SK-N-SH (cell line): ENCODE measurements at regions not wholly inside any gene's neighbourhood (a gene's known extent, or its start where the extent isn't known, plus 50 kb on each side); places are given as distances from the start of the nearest gene placed in this dataset.

Experiments used
- CTCF ChIA-PET: fragments of 300-600, 350-600 bp; formaldehyde crosslinking; extraction: SDS; loops from one replicate; lab custom pipeline; 2021; lab: Yijun Ruan, JAX
- POLR2A ChIA-PET: fragments of 350-600 bp; sonication (Branson Sonifier 250); formaldehyde crosslinking; extraction: SDS; loops from one replicate; lab custom pipeline; 2020; ENCODE audit warnings: antibody characterized with exemption, inconsistent platforms; lab: Yijun Ruan, JAX
- DNase-seq: peaks from one replicate; pipeline ENCODE4 v3.0.0; 2012
- H2AFZ ChIP-seq: fragments of 200-600 bp; sonication (generic); 2 replicates; pipeline ENCODE4 v1.8.1; 2016; ENCODE audit warnings: antibody characterized with exemption, mild to moderate bottlenecking, low read depth
- H3F3A ChIP-seq: fragments of 200-600 bp; sonication (generic); replicated peaks from 2 replicates; pipeline ENCODE3; 2016; ENCODE audit warnings: antibody characterized with exemption, mild to moderate bottlenecking; ENCODE audit not compliant: insufficient read depth
- H3K27ac ChIP-seq, 2 experiments: fragments of 200-500 bp in 1 of 2; fragments of 200-600 bp in 1 of 2; sonication (Bioruptor generic) in 1 of 2; sonication (generic), shearing (Covaris generic) in 1 of 2; 2 replicates each; pipeline versions ENCODE4 v1.5.1 to v1.6.1; 2014 to 2016; ENCODE audit warnings: low read depth in 2 of 2, inconsistent platforms in 1 of 2, low read length in 1 of 2, mild to moderate bottlenecking in 1 of 2, mixed read lengths in 1 of 2
- H3K27me3 ChIP-seq: fragments of 200-600 bp; sonication (generic), shearing (Covaris generic); 2 replicates; pipeline ENCODE4 v1.6.1; 2016; ENCODE audit warnings: mixed run types; ENCODE audit not compliant: insufficient read depth
- H3K36me3 ChIP-seq, 2 experiments: fragments of 200-500 bp in 1 of 2; fragments of 200-600 bp in 1 of 2; sonication (Bioruptor generic) in 1 of 2; sonication (generic) in 1 of 2; replicated peaks in 1 of 2; 2 replicates each; pipeline versions ENCODE3 to v1.5.1; 2014 to 2016; ENCODE audit warnings: low read length in 1 of 2, mild to moderate bottlenecking in 1 of 2; ENCODE audit not compliant: insufficient read depth in 2 of 2, control insufficient read depth in 1 of 2
- H3K4me1 ChIP-seq, 2 experiments: fragments of 200-500 bp in 1 of 2; fragments of 200-600 bp in 1 of 2; sonication (Bioruptor generic) in 1 of 2; sonication (generic), shearing (Covaris generic) in 1 of 2; 2 replicates each; pipeline versions ENCODE4 v1.5.1 to v1.6.1; 2014 to 2016; ENCODE audit warnings: low read depth in 1 of 2, low read length in 1 of 2, mixed run types in 1 of 2; ENCODE audit not compliant: insufficient read depth in 2 of 2, control insufficient read depth in 1 of 2
- H3K4me2 ChIP-seq: fragments of 200-600 bp; sonication (generic), shearing (Covaris generic); 2 replicates; pipeline ENCODE4 v1.6.1; 2017; ENCODE audit warnings: mixed run types
- H3K4me3 ChIP-seq, 2 experiments: fragments of 200-500 bp in 1 of 2; fragments of 200-600 bp in 1 of 2; sonication (Bioruptor generic) in 1 of 2; sonication (generic), shearing (Covaris generic) in 1 of 2; 2 replicates each; pipeline versions ENCODE4 v1.5.1 to v1.8.1; 2014 to 2016; ENCODE audit warnings: low read depth in 2 of 2, inconsistent platforms in 1 of 2, low read length in 1 of 2, mild to moderate bottlenecking in 1 of 2, mixed read lengths in 1 of 2, moderate library complexity in 1 of 2
- H3K79me2 ChIP-seq: fragments of 200-600 bp; sonication (generic); 2 replicates; pipeline ENCODE4 v1.8.1; 2017; ENCODE audit warnings: mild to moderate bottlenecking; ENCODE audit not compliant: insufficient read depth
- H3K9ac ChIP-seq: fragments of 200-600 bp; sonication (generic); 2 replicates; pipeline ENCODE4 v1.6.1; 2017; ENCODE audit warnings: mixed run types
- H3K9me2 ChIP-seq: fragments of 200-600 bp; sonication (generic); 2 replicates; pipeline ENCODE4 v1.6.1; 2017; ENCODE audit warnings: mixed run types
- H3K9me3 ChIP-seq: fragments of 200-600 bp; sonication (generic); 2 replicates; pipeline ENCODE4 v1.6.1; 2017; ENCODE audit warnings: mixed run types, mild to moderate bottlenecking, moderate library complexity
- H4K20me1 ChIP-seq: fragments of 200-600 bp; sonication (generic); 2 replicates; pipeline ENCODE4 v1.6.1; 2017; ENCODE audit warnings: mild to moderate bottlenecking, mixed run types; ENCODE audit not compliant: insufficient read depth
- CHD2 ChIP-seq: fragments of 150-350 bp; IDR thresholded peaks from 2 replicates; pipeline ENCODE4 v1.6.1; 2018; ENCODE audit warnings: low read length; ENCODE audit not compliant: partially characterized antibody
- CTCF ChIP-seq: fragments of 200-600 bp; sonication (generic); IDR thresholded peaks from 2 replicates; pipeline ENCODE4 v1.6.1; 2017; ENCODE audit warnings: antibody characterized with exemption, mild to moderate bottlenecking, moderate library complexity
- EP300 ChIP-seq, 2 experiments: IDR thresholded peaks; 2 replicates each; pipeline versions ENCODE4 v1.4.0 to v1.6.1; 2012; ENCODE audit warnings: borderline replicate concordance in 1 of 2, low read depth in 1 of 2, low read length in 1 of 2
- FOSL2 ChIP-seq: IDR thresholded peaks from 2 replicates; pipeline ENCODE4 v1.4.0; 2012; ENCODE audit warnings: low read depth, mild to moderate bottlenecking, moderate library complexity, borderline replicate concordance
- GABPA ChIP-seq: IDR thresholded peaks from 2 replicates; pipeline ENCODE4 v1.4.0; 2012; ENCODE audit warnings: low read depth, mild to moderate bottlenecking
- JUND ChIP-seq: IDR thresholded peaks from 2 replicates; pipeline ENCODE4 v1.4.0; 2012
- MAX ChIP-seq: IDR thresholded peaks from 2 replicates; pipeline ENCODE4 v1.4.0; 2012; ENCODE audit warnings: low read depth
- MXI1 ChIP-seq: IDR thresholded peaks from 2 replicates; pipeline ENCODE4 v1.6.1; 2012; ENCODE audit warnings: mild to moderate bottlenecking, low read depth, low read length, improper control_type of control experiment
- NFIC ChIP-seq: IDR thresholded peaks from 2 replicates; pipeline ENCODE4 v1.4.0; 2012; ENCODE audit warnings: borderline replicate concordance
- POLR2AphosphoS5 ChIP-seq: IDR thresholded peaks from 2 replicates; pipeline ENCODE4 v1.6.1; 2012; ENCODE audit warnings: low read depth, low read length
- RAD21 ChIP-seq: IDR thresholded peaks from 2 replicates; pipeline ENCODE4 v1.6.1; 2012; ENCODE audit warnings: mild to moderate bottlenecking, low read length
- REST ChIP-seq: IDR thresholded peaks from 2 replicates; pipeline ENCODE4 v1.6.1; 2012; ENCODE audit warnings: mild to moderate bottlenecking, low read depth, low read length, moderate library complexity
- RFX5 ChIP-seq: IDR thresholded peaks from 2 replicates; pipeline ENCODE4 v1.6.1; 2012; ENCODE audit warnings: mild to moderate bottlenecking, improper control_type of control experiment, low read length
- RXRA ChIP-seq: IDR thresholded peaks from 2 replicates; pipeline ENCODE4 v1.4.0; 2012; ENCODE audit warnings: low read depth, mild to moderate bottlenecking, borderline replicate concordance
- SIN3A ChIP-seq: IDR thresholded peaks from 2 replicates; pipeline ENCODE4 v1.6.1; 2012; ENCODE audit warnings: low read depth, mild to moderate bottlenecking, low read length, moderate library complexity, borderline replicate concordance
- TAF1 ChIP-seq: IDR thresholded peaks from 2 replicates; pipeline ENCODE4 v1.6.1; 2012; ENCODE audit warnings: low read depth, mild to moderate bottlenecking, low read length, moderate library complexity, borderline replicate concordance
- USF1 ChIP-seq: IDR thresholded peaks from 2 replicates; pipeline ENCODE4 v1.4.0; 2012; ENCODE audit warnings: low read depth, borderline replicate concordance
- USF2 ChIP-seq: fragments of 150-350 bp; IDR thresholded peaks from 2 replicates; pipeline ENCODE4 v1.6.1; 2017; ENCODE audit warnings: antibody characterized with exemption, low read length, low read depth, borderline replicate concordance
- YY1 ChIP-seq: IDR thresholded peaks from 2 replicates; pipeline ENCODE4 v1.4.0; 2012; ENCODE audit warnings: low read depth, mild to moderate bottlenecking
- ZBTB33 ChIP-seq: IDR thresholded peaks from 2 replicates; pipeline ENCODE4 v1.4.0; 2012; ENCODE audit warnings: low read depth, borderline replicate concordance
- WGBS: methylation state at CpG from one replicate; pipeline ENCODE4 v1.1.6; 2017; ENCODE audit warnings: low lambda C conversion rate; 5-methylcytosine and 5-hydroxymethylcytosine counted together

GRCh38 chr7:17086403-17086802 lies 204.6 kb upstream of the AGR3 start:
- Histone ChIP-seq H3K27me3 (peaks cover 5% of the 10 kb centered on the region; the same call in 1 of the 2 replicates), H3K36me3 (no peaks in the 10 kb centered on the region), H3K4me3 (no peak overlapping the region), H3K4me1 (no peaks in the 10 kb centered on the region), H3K79me2 (no peaks in the 10 kb centered on the region), H3K9me3 (no peaks in the 10 kb centered on the region), H4K20me1 (no peaks in the 10 kb centered on the region), H2AFZ (no peak overlapping the region), H3K9me2 (no peaks in the 10 kb centered on the region), H3K9ac (no peak overlapping the region), H3F3A (no peaks in the 10 kb centered on the region), H3K27ac (no peak overlapping the region), H3K4me2 (no peak overlapping the region)
- under 1% methylated on average over 5 of the region's 5 CpGs for WGBS
- TF ChIP-seq NFIC: no peak
- TF ChIP-seq ZBTB33: no peak
- no peak for TF ChIP-seq USF2
- TF ChIP-seq EP300 (IDR thresholded peaks at IDR 0.05; ENCODE audit: borderline replicate concordance in 1 of 2, low read depth in 1 of 2, low read length in 1 of 2): no peak
- no peak for TF ChIP-seq FOSL2
- no peak for TF ChIP-seq TAF1
- no peak for TF ChIP-seq MAX
- no peak for TF ChIP-seq YY1
- no peak for TF ChIP-seq POLR2AphosphoS5
- TF ChIP-seq MXI1: no peak
- TF ChIP-seq RFX5: no peak
- TF ChIP-seq RAD21: no peak
- TF ChIP-seq USF1: no peak
- TF ChIP-seq GABPA: no peak
- TF ChIP-seq CHD2: no peak
- TF ChIP-seq REST: no peak
- no peak for TF ChIP-seq RXRA
- TF ChIP-seq CTCF: no peak
- no peak for TF ChIP-seq SIN3A
- TF ChIP-seq JUND: no peak
- ChIA-PET POLR2A (no interaction called here), CTCF (no interaction called here)
- no peak for DNase-seq
